Endothelial cell of umbilical vein (primary cell): ENCODE measurements at regions not wholly inside any gene's neighbourhood (a gene's known extent, or its start where the extent isn't known, plus 50 kb on each side); places are given as distances from the start of the nearest gene placed in this dataset.

Experiments used
- BruUV-seq: library from RNA; stranded (reverse); fragments of 400-500 nt; replicated peaks from 2 replicates; lab custom pipeline; 2021; lab: Mats Ljungman, UMichigan
- CTCF ChIA-PET: fragments of 300-600, 350-600 bp; sonication (Branson Sonifier 250); formaldehyde crosslinking; loops from one replicate; lab custom pipeline; 2021; ENCODE audit warnings: antibody characterized with exemption, inconsistent platforms; lab: Charles Lee
- POLR2A ChIA-PET: fragments of 300-600, 350-600 bp; sonication (Branson Sonifier 250); formaldehyde crosslinking; loops from one replicate; lab custom pipeline; 2021; ENCODE audit warnings: antibody characterized with exemption, inconsistent platforms; lab: Charles Lee
- DNase-seq: peaks from one replicate; pipeline ENCODE4 v3.0.0-alpha.2; 2011; ENCODE audit warnings: low read depth, low spot score
- FAIRE-seq: peaks from 2 replicates; lab custom pipeline; 2011; peaks lifted over from hg19 to GRCh38; lab: Jason Lieb, UNC
- H2AFZ ChIP-seq: 2 replicates; pipeline ENCODE4 v1.6.0; 2012; ENCODE audit warnings: low read depth, low read length, control low read depth, inconsistent platforms
- H3K27ac ChIP-seq: 2 replicates; pipeline ENCODE4 v1.5.1; 2011; ENCODE audit warnings: low read depth, mild to moderate bottlenecking, control low read depth, low read length, moderate library complexity; ENCODE audit not compliant: insufficient read depth
- H3K27me3 ChIP-seq, 2 experiments: 2 replicates each; pipeline versions ENCODE4 v1.6.0 to v1.6.1; 2011; ENCODE audit warnings: low read length in 2 of 2, mixed read lengths in 1 of 2; ENCODE audit not compliant: control insufficient read depth in 2 of 2, insufficient read depth in 2 of 2
- H3K36me3 ChIP-seq, 2 experiments: 2 replicates in 1 of 2; 3 replicates in 1 of 2; pipeline ENCODE4 v1.5.1; 2011; ENCODE audit warnings: low read length in 2 of 2, mild to moderate bottlenecking in 1 of 2, moderate library complexity in 1 of 2; ENCODE audit not compliant: control insufficient read depth in 2 of 2, insufficient read depth in 2 of 2; ENCODE audit errors: extremely low read depth in 1 of 2
- H3K4me1 ChIP-seq: 3 replicates; pipeline ENCODE4 v1.5.1; 2011; ENCODE audit warnings: mild to moderate bottlenecking, low read length; ENCODE audit not compliant: control insufficient read depth, insufficient read depth; ENCODE audit errors: extremely low read depth
- H3K4me2 ChIP-seq: 2 replicates; pipeline ENCODE4 v1.6.1; 2011; ENCODE audit warnings: low read length, control low read depth, mixed read lengths; ENCODE audit not compliant: insufficient read depth
- H3K4me3 ChIP-seq, 3 experiments: fragments of 200-600 bp in 1 of 3; sonication (generic), shearing (Covaris generic) in 1 of 3; replicated peaks in 1 of 3; 2 replicates each; pipeline ENCODE4 v1.5.1; 2011 to 2016; ENCODE audit warnings: control low read depth in 3 of 3, low read length in 3 of 3, mild to moderate bottlenecking in 2 of 3, inconsistent platforms in 1 of 3, low read depth in 1 of 3, moderate library complexity in 1 of 3; ENCODE audit not compliant: insufficient read depth in 1 of 3
- H3K79me2 ChIP-seq: 2 replicates; pipeline ENCODE4 v1.6.0; 2012; ENCODE audit warnings: low read length, inconsistent platforms; ENCODE audit not compliant: control insufficient read depth, insufficient read depth
- H3K9ac ChIP-seq: replicated peaks from 2 replicates; pipeline ENCODE3; 2011; ENCODE audit warnings: low read length, control low read depth; ENCODE audit not compliant: insufficient read depth; ENCODE audit errors: extremely low read depth
- H3K9me1 ChIP-seq: replicated peaks from 3 replicates; pipeline ENCODE4 v1.6.0; 2011; ENCODE audit warnings: mild to moderate bottlenecking, low read length; ENCODE audit not compliant: control insufficient read depth, insufficient read depth; ENCODE audit errors: extremely low read depth
- H3K9me3 ChIP-seq: replicated peaks from 2 replicates; pipeline ENCODE4 v1.5.1; 2012; ENCODE audit warnings: low read length, inconsistent platforms; ENCODE audit not compliant: control insufficient read depth, insufficient read depth
- H4K20me1 ChIP-seq: replicated peaks from 2 replicates; pipeline ENCODE3; 2011; ENCODE audit warnings: mild to moderate bottlenecking, low read length; ENCODE audit not compliant: control insufficient read depth, insufficient read depth; ENCODE audit errors: extremely low read depth
- CTCF ChIP-seq, 2 donors: IDR thresholded peaks; 1 replicate in 1 of 2; 2 replicates in 1 of 2; pipeline ENCODE4 v1.5.1; 2011; ENCODE audit warnings: low read length in 2 of 2, mild to moderate bottlenecking in 2 of 2, moderate library complexity in 2 of 2, control low read depth in 1 of 2, inconsistent platforms in 1 of 2, low read depth in 1 of 2; ENCODE audit not compliant: insufficient read depth in 1 of 2; ENCODE audit errors: extremely low read depth in 1 of 2
- EZH2 ChIP-seq: IDR thresholded peaks from 2 replicates; pipeline ENCODE4 v1.6.1; 2012; ENCODE audit warnings: borderline replicate concordance, low read depth, mild to moderate bottlenecking, moderate library complexity, low read length, inconsistent platforms; ENCODE audit not compliant: severe bottlenecking
- FOS ChIP-seq: IDR thresholded peaks from 2 replicates; pipeline ENCODE4 v1.6.1; 2011; ENCODE audit warnings: mild to moderate bottlenecking, low read length, moderate library complexity, borderline replicate concordance; ENCODE audit not compliant: insufficient read depth
- GATA2 ChIP-seq: IDR thresholded peaks from 2 replicates; pipeline ENCODE4 v1.7.0; 2011; ENCODE audit warnings: low read depth, mild to moderate bottlenecking, moderate library complexity, mixed read lengths, low read length; ENCODE audit not compliant: insufficient read length, insufficient read depth
- JUN ChIP-seq: IDR thresholded peaks from 2 replicates; pipeline ENCODE4 v1.6.1; 2011; ENCODE audit warnings: borderline replicate concordance, low read depth; ENCODE audit not compliant: insufficient read length, insufficient read depth
- MAX ChIP-seq: IDR thresholded peaks from 2 replicates; pipeline ENCODE4 v1.6.1; 2011; ENCODE audit not compliant: insufficient read depth, insufficient read length
- MYC ChIP-seq: IDR thresholded peaks from one replicate; pipeline ENCODE4 v1.6.1; 2011; ENCODE audit warnings: mild to moderate bottlenecking, low read depth, low read length
- POLR2A ChIP-seq: IDR thresholded peaks from 2 replicates; pipeline ENCODE4 v1.6.1; 2012; ENCODE audit warnings: low read depth, mild to moderate bottlenecking, control low read depth, low read length
- POLR2AphosphoS5 ChIP-seq: IDR thresholded peaks from 2 replicates; pipeline ENCODE4 v1.6.1; 2012; ENCODE audit warnings: low read depth, mild to moderate bottlenecking, control low read depth, low read length, moderate library complexity; ENCODE audit not compliant: insufficient read depth
- dilution Hi-C: fragments of 300-500 bp; cut with MboI; formaldehyde crosslinking; loops from one replicate; pipeline ENCODE4 v1.15.0; 2019; ENCODE audit warnings: low sequenced_read_pairs; ENCODE audit not compliant: extremely low pct_ligation_motif_present
- intact Hi-C: fragments of 100-400 bp; cut with micrococcal nuclease; formaldehyde crosslinking; loops from one replicate; pipeline ENCODE4 v1.10.0; 2022

GRCh38 chr3:20751296-20751695 is 565.3 kb upstream of the SGO1 start:
- Histone ChIP-seq H2AFZ (no peak overlapping the region), H3K27me3 (no peaks in the 10 kb centered on the region), H3K36me3 (no peaks in the 10 kb centered on the region), H3K79me2 (no peaks in the 10 kb centered on the region), H3K9ac (no peak overlapping the region), H3K4me3 (no peak overlapping the region), H3K27ac (no peak overlapping the region), H3K4me2 (no peak overlapping the region), H4K20me1 (no peaks in the 10 kb centered on the region), H3K9me3 (no peaks in the 10 kb centered on the region), H3K4me1 (no peaks in the 10 kb centered on the region), H3K9me1 (no peaks in the 10 kb centered on the region)
- DNase-seq (no peak), FAIRE-seq (no peak)
- TF ChIP-seq POLR2AphosphoS5 (no peak), POLR2A (no peak), MAX (no peak), JUN (no peak), MYC (no peak), CTCF (IDR thresholded peaks at IDR 0.05; ENCODE audit: extremely low read depth in 1 of 2, insufficient read depth in 1 of 2, low read depth in 1 of 2, low read length in 2 of 2) (no peak), FOS (no peak), EZH2 (no peak), GATA2 (no peak)
- dilution Hi-C loops (no loop called here), intact Hi-C loops (no loop called here)
- ChIA-PET CTCF (no interaction called here), POLR2A (no interaction called here)
- BruUV-seq = no TSS peak
